HEK293 (cell line): ENCODE measurements at regions not wholly inside any gene's neighbourhood (a gene's known extent, or its start where the extent isn't known, plus 50 kb on each side); places are given as distances from the start of the nearest gene placed in this dataset.

Source experiments
- CTCF ChIA-PET: fragments of 350-600 bp; formaldehyde crosslinking; extraction: SDS; loops from one replicate; lab custom pipeline; 2021; ENCODE audit warnings: antibody characterized with exemption; lab: Yijun Ruan, JAX
- POLR2A ChIA-PET: fragments of 300-600 bp; formaldehyde crosslinking; extraction: SDS; loops from one replicate; lab custom pipeline; 2020; ENCODE audit warnings: antibody characterized with exemption, inconsistent platforms; lab: Yijun Ruan, JAX
- H3K27ac ChIP-seq: fragments of 200-500 bp; sonication (Bioruptor generic); 2 replicates; pipeline ENCODE4 v1.5.1; 2014; ENCODE audit warnings: low read depth, low read length, control low read depth, inconsistent platforms; ENCODE audit errors: extremely low read depth
- H3K36me3 ChIP-seq, 2 experiments: fragments of 200-500 bp in 1 of 2; sonication (Bioruptor generic) in 1 of 2; 1 replicate in 1 of 2; 2 replicates in 1 of 2; pipeline ENCODE4 v1.5.1; 2014 to 2017; ENCODE audit warnings: inconsistent platforms in 2 of 2, low read length in 2 of 2; ENCODE audit not compliant: control insufficient read depth in 2 of 2, insufficient read depth in 1 of 2
- H3K4me1 ChIP-seq: fragments of 200-500 bp; sonication (Bioruptor generic); 2 replicates; pipeline ENCODE4 v1.5.1; 2014; ENCODE audit warnings: mild to moderate bottlenecking, low read length, inconsistent platforms; ENCODE audit not compliant: control insufficient read depth, insufficient read depth
- H3K4me3 ChIP-seq: 2 replicates; pipeline ENCODE4 v1.5.1; 2011; ENCODE audit warnings: low read depth, mild to moderate bottlenecking, control low read depth, low read length, moderate library complexity
- H3K9me3 ChIP-seq: fragments of 200-500 bp; sonication (Bioruptor generic); 2 replicates; pipeline ENCODE4 v1.5.1; 2014; ENCODE audit warnings: low read depth, low read length, inconsistent platforms; ENCODE audit not compliant: control insufficient read depth, insufficient read depth
- BCL11A ChIP-seq: fragments of 450-650 bp; formaldehyde crosslinking; IDR thresholded peaks from 2 replicates; pipeline ENCODE4 v1.5.1; 2016; ENCODE audit warnings: low read depth, missing biosample characterization, missing genetic modification characterization
- BCL11B ChIP-seq: fragments of 450-650 bp; formaldehyde crosslinking; IDR thresholded peaks from 2 replicates; pipeline ENCODE4 v1.5.1; 2016; ENCODE audit warnings: low read depth, missing biosample characterization, missing genetic modification characterization
- HOXD13 ChIP-seq: sonication (generic); formaldehyde crosslinking; IDR thresholded peaks from 2 replicates; pipeline ENCODE4 v1.8.0; 2022; ENCODE audit warnings: missing genetic modification reagents, borderline replicate concordance
- KLF17 ChIP-seq: fragments of 450-650 bp; formaldehyde crosslinking; IDR thresholded peaks from 2 replicates; pipeline ENCODE4 v1.5.1; 2016; ENCODE audit warnings: missing biosample characterization, missing genetic modification characterization
- MYNN ChIP-seq: fragments of 450-650 bp; formaldehyde crosslinking; IDR thresholded peaks from 2 replicates; pipeline ENCODE4 v1.5.1; 2016; ENCODE audit warnings: missing biosample characterization, missing genetic modification characterization, borderline replicate concordance
- OSR2 ChIP-seq: fragments of 450-650 bp; formaldehyde crosslinking; IDR thresholded peaks from 2 replicates; pipeline ENCODE4 v1.5.1; 2016; ENCODE audit warnings: missing biosample characterization, missing genetic modification characterization
- REPIN1 ChIP-seq: fragments of 450-650 bp; formaldehyde crosslinking; IDR thresholded peaks from 2 replicates; pipeline ENCODE4 v1.5.1; 2017; ENCODE audit warnings: missing biosample characterization, missing genetic modification characterization, low read depth
- ZBTB44 ChIP-seq: fragments of 450-650 bp; IDR thresholded peaks from 2 replicates; pipeline ENCODE4 v1.5.1; 2018; ENCODE audit warnings: missing biosample characterization, mild to moderate bottlenecking, missing genetic modification characterization
- ZBTB8A ChIP-seq: fragments of 450-650 bp; formaldehyde crosslinking; IDR thresholded peaks from 2 replicates; pipeline ENCODE4 v1.5.1; 2016; ENCODE audit warnings: missing biosample characterization, missing genetic modification characterization
- ZNF112 ChIP-seq: fragments of 450-650 bp; formaldehyde crosslinking; IDR thresholded peaks from 2 replicates; pipeline ENCODE4 v1.5.0; 2017; ENCODE audit warnings: missing biosample characterization, missing genetic modification characterization
- ZNF140 ChIP-seq: fragments of 450-650 bp; formaldehyde crosslinking; IDR thresholded peaks from 2 replicates; pipeline ENCODE4 v1.5.1; 2016; ENCODE audit warnings: missing biosample characterization, missing genetic modification characterization
- ZNF184 ChIP-seq: fragments of 450-650 bp; IDR thresholded peaks from 2 replicates; pipeline ENCODE4 v1.5.1; 2018; ENCODE audit warnings: missing biosample characterization, mild to moderate bottlenecking, missing genetic modification characterization
- ZNF324 ChIP-seq: fragments of 450-650 bp; formaldehyde crosslinking; IDR thresholded peaks from 2 replicates; pipeline ENCODE4 v1.5.1; 2016; ENCODE audit warnings: missing biosample characterization, missing genetic modification characterization
- ZNF354C ChIP-seq: fragments of 450-650 bp; formaldehyde crosslinking; IDR thresholded peaks from 2 replicates; pipeline ENCODE4 v1.5.1; 2016; ENCODE audit warnings: missing biosample characterization, missing genetic modification characterization, low read depth, borderline replicate concordance
- ZNF521 ChIP-seq: fragments of 450-650 bp; formaldehyde crosslinking; IDR thresholded peaks from 2 replicates; pipeline ENCODE4 v1.5.1; 2017; ENCODE audit warnings: missing biosample characterization, mild to moderate bottlenecking, missing genetic modification characterization
- ZNF623 ChIP-seq: fragments of 450-650 bp; formaldehyde crosslinking; IDR thresholded peaks from 2 replicates; pipeline ENCODE4 v1.5.1; 2016; ENCODE audit warnings: missing biosample characterization, missing genetic modification characterization
- ZNF624 ChIP-seq: fragments of 450-650 bp; formaldehyde crosslinking; IDR thresholded peaks from 2 replicates; pipeline ENCODE4 v1.5.1; 2017; ENCODE audit warnings: missing biosample characterization, missing genetic modification characterization
- ZNF692 ChIP-seq: fragments of 450-650 bp; formaldehyde crosslinking; IDR thresholded peaks from 2 replicates; pipeline ENCODE4 v1.5.1; 2016; ENCODE audit warnings: missing biosample characterization, missing genetic modification characterization
- ZNF701 ChIP-seq: fragments of 450-650 bp; formaldehyde crosslinking; IDR thresholded peaks from 2 replicates; pipeline ENCODE4 v1.5.1; 2016; ENCODE audit warnings: missing biosample characterization, missing genetic modification characterization
- ZNF704 ChIP-seq: fragments of 450-650 bp; formaldehyde crosslinking; IDR thresholded peaks from 2 replicates; pipeline ENCODE4 v1.5.1; 2016; ENCODE audit warnings: missing biosample characterization, missing genetic modification characterization
- ZNF768 ChIP-seq: fragments of 450-650 bp; formaldehyde crosslinking; IDR thresholded peaks from 2 replicates; pipeline ENCODE4 v1.5.1; 2018; ENCODE audit warnings: missing biosample characterization, mild to moderate bottlenecking, missing genetic modification characterization
- ZNF777 ChIP-seq: fragments of 450-650 bp; formaldehyde crosslinking; IDR thresholded peaks from 2 replicates; pipeline ENCODE4 v1.5.1; 2017; ENCODE audit warnings: missing biosample characterization, missing genetic modification characterization, borderline replicate concordance
- ZNF792 ChIP-seq: fragments of 450-650 bp; formaldehyde crosslinking; IDR thresholded peaks from 2 replicates; pipeline ENCODE4 v1.5.1; 2016; ENCODE audit warnings: missing biosample characterization, missing genetic modification characterization

- TF ChIP-seq KLF17 (tag by site-specific recombination) (no peak), ZNF354C (tag by site-specific recombination) (no peak)
Observed at GRCh38 chr4:103372002-103372558, 173.9 kb upstream of the CENPE start (continued).

GRCh38 chr4:103370336-103370735, 172.2 kb upstream of the CENPE start:
- CTCF ChIA-PET, result no interaction called here

GRCh38 chr4:103365285-103365684, 167.1 kb upstream of the CENPE start:
- Histone ChIP-seq H3K4me1 (no peaks in the 10 kb centered on the region), H3K27ac (no peak overlapping the region), H3K4me3 (no peak overlapping the region), H3K36me3 (no peaks in the 10 kb centered on the region), H3K9me3 (no peaks in the 10 kb centered on the region)
- ChIA-PET CTCF (interaction anchor here (0.7 kb wide), 1 partner anchor 57 kb away, joined by 4 read pairs; no protein-coding TSS in a partner anchor), POLR2A (no interaction called here)
- no peak for TF ChIP-seq ZNF704 (tag by site-specific recombination)
- no peak for TF ChIP-seq OSR2 (tag by site-specific recombination)
- no peak for TF ChIP-seq ZNF777 (tag by site-specific recombination)
- TF ChIP-seq ZNF112 (tag by site-specific recombination), result no peak
- no peak for TF ChIP-seq ZNF324
- no peak for TF ChIP-seq ZNF701
- TF ChIP-seq HOXD13, result no peak
- TF ChIP-seq ZNF184, result no peak
- no peak for TF ChIP-seq ZNF140 (tag by site-specific recombination)
- TF ChIP-seq ZNF624 (tag by site-specific recombination), result no peak

More at GRCh38 chr4:103370336-103370735, 172.2 kb upstream of the CENPE start:
- Histone ChIP-seq H3K9me3 (no peaks in the 10 kb centered on the region), H3K36me3 (no peaks in the 10 kb centered on the region), H3K27ac (no peak overlapping the region), H3K4me1 (no peaks in the 10 kb centered on the region), H3K4me3 (no peak overlapping the region)
- POLR2A ChIA-PET, result no interaction called here
- TF ChIP-seq BCL11B (tag by site-specific recombination) (no peak), ZNF768 (tag by site-specific recombination) (no peak), ZBTB8A (tag by site-specific recombination) (no peak), ZNF521 (no peak), REPIN1 (tag by site-specific recombination) (no peak), ZNF704 (tag by site-specific recombination) (no peak), MYNN (tag by site-specific recombination) (no peak), ZNF792 (tag by site-specific recombination) (no peak), BCL11A (tag by site-specific recombination) (no peak), ZNF692 (tag by site-specific recombination) (no peak), KLF17 (tag by site-specific recombination) (no peak), ZBTB44 (tag by site-specific recombination) (no peak), ZNF623 (tag by site-specific recombination) (no peak)
